ENCODE measurements at regions not wholly inside any gene's neighbourhood (a gene's known extent, or its start where the extent isn't known, plus 50 kb on each side); places are given as distances from the start of the nearest gene placed in this dataset.

DNA sequence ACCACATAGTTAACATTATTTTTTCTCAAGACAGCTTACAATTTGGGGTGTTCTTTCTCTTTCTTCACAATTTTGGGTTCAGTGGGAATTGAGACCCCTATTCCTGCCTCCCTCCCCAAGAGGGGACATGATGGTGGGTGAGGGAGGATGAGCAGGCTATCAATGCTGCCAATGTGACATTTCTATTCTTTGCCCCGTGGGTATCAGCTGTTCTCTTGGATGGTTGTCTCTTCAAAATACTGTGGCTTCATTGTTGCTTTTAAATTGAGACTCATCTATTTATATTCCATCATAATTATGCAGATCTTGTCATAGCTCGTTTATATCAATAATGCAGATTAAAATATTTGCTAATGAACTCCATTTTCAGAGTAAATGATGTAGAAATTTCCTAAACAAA is 56.5 kb upstream of the ANO4 start:
- H3K4me3 ChIP-seq (ENCODE audit: extremely low read depth, insufficient read depth, low read length, poor library complexity, severe bottlenecking): no peak overlapping the region
- H3K4me1 ChIP-seq (ENCODE audit: control insufficient read depth, insufficient read depth, low read length, poor library complexity, severe bottlenecking): no peaks in the 10 kb centered on the region
- H3K27ac ChIP-seq (ENCODE audit: low read depth, low read length, severe bottlenecking): no peak overlapping the region
- no CpG with 5 or more reads among the region's 2 CpGs for WGBS, 2 experiments (ENCODE audit: insufficient coverage in 2 of 2)
- peaks cover 44% of the 10 kb centered on the region for H3K36me3 ChIP-seq (ENCODE audit: control insufficient read depth, insufficient read depth, low read length)
- H3K9me3 ChIP-seq (ENCODE audit: control insufficient read depth, low read length): no peaks in the 10 kb centered on the region

DNA sequence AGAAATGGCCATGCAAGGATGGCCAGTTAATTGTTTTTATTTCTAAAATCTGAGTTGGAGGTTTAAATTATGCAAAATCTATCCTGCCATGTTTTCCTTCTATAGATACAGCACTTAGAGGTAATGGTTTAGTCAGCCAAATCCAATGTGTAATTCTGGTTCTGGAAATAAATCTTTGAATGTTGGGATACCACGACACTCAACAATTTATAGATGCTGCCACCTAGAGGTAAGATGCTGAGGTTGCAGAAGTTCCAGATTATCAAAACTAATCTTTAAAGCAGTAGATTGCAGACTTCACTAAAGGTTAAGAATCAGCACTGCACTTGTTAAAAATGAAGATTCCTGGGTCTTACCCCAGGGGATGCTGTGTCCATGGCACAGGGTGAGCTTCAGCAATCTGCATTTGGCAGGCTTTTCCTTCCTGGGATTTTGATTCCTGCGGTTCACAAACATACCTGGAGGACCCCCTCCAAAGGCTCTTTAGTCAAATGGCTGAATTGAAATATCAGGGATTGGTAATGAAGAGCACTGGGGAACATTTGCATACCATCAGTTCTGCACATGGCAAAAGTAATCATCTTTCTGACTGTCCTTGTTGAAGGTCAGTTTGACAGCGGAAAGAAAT is 53.4 kb upstream of the ANO4 start:
- WGBS, 2 experiments (ENCODE audit: insufficient coverage in 2 of 2): no CpG with 5 or more reads among the region's 3 CpGs
- Histone ChIP-seq H3K4me3 (ENCODE audit: extremely low read depth, insufficient read depth, low read length, poor library complexity, severe bottlenecking) (no peak overlapping the region), H3K9me3 (ENCODE audit: control insufficient read depth, low read length) (no peaks in the 10 kb centered on the region), H3K36me3 (ENCODE audit: control insufficient read depth, insufficient read depth, low read length) (peaks cover 39% of the 10 kb centered on the region), H3K27ac (ENCODE audit: low read depth, low read length, severe bottlenecking) (no peak overlapping the region), H3K4me1 (ENCODE audit: control insufficient read depth, insufficient read depth, low read length, poor library complexity, severe bottlenecking) (no peaks in the 10 kb centered on the region)

DNA sequence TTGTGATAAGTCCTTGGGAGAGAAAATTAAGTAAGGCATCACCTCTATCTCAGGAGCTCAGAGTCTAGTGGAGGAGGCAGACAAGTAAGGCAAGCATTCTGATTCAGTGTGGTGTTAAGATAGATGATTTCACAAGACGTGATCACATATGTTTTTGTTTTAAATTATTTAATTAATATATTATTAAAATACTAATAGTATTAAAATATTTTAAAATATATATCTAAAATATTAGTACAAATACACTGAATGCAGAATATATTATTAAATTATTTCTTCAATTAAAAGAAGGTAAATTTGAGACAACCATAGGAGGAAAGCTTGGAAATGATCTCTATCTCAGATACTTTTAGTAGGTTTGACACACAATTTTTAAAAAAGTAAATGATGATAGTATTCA is 51.5 kb upstream of the ANO4 start:
- Histone ChIP-seq H3K4me3 (ENCODE audit: extremely low read depth, insufficient read depth, low read length, poor library complexity, severe bottlenecking) (no peak overlapping the region), H3K36me3 (ENCODE audit: control insufficient read depth, insufficient read depth, low read length) (peaks cover 46% of the 10 kb centered on the region), H3K4me1 (ENCODE audit: control insufficient read depth, insufficient read depth, low read length, poor library complexity, severe bottlenecking) (no peaks in the 10 kb centered on the region), H3K9me3 (ENCODE audit: control insufficient read depth, low read length) (no peaks in the 10 kb centered on the region), H3K27ac (ENCODE audit: low read depth, low read length, severe bottlenecking) (no peak overlapping the region)
- WGBS, 2 experiments (ENCODE audit: insufficient coverage in 2 of 2): no CpG with 5 or more reads among the region's 1 CpG
